H1 (cell line): ENCODE measurements at regions not wholly inside any gene's neighbourhood (a gene's known extent, or its start where the extent isn't known, plus 50 kb on each side); places are given as distances from the start of the nearest gene placed in this dataset.

Experiments used
- CTCF ChIA-PET: fragments of 300-600 bp; sonication (Branson Sonifier 250); formaldehyde crosslinking; loops from one replicate; lab custom pipeline; 2021; ENCODE audit not compliant: partially characterized antibody; lab: Charles Lee
- POLR2A ChIA-PET: fragments of 300-600 bp; sonication (Branson Sonifier 250); formaldehyde crosslinking; loops from one replicate; lab custom pipeline; 2021; ENCODE audit warnings: inconsistent platforms; ENCODE audit not compliant: partially characterized antibody; lab: Charles Lee
- DNase-seq, 2 experiments: peaks; one replicate each; pipeline versions ENCODE4 v3.0.0 to v3.0.0-alpha.2; 2010 to 2022; ENCODE audit warnings: low spot score in 2 of 2, low read depth in 1 of 2, mixed read lengths in 1 of 2
- FAIRE-seq: peaks from 2 replicates; lab custom pipeline; 2011; peaks lifted over from hg19 to GRCh38; lab: Jason Lieb, UNC
- H2AFZ ChIP-seq: 2 replicates; pipeline ENCODE4 v1.8.1; 2012; ENCODE audit warnings: low read length, inconsistent platforms
- H2AK5ac ChIP-seq: 2 replicates; pipeline ENCODE4 v1.6.1; 2013; ENCODE audit warnings: low read depth, low read length
- H2BK120ac ChIP-seq: replicated peaks from 2 replicates; pipeline ENCODE3; 2013; ENCODE audit warnings: low read depth, low read length, inconsistent platforms
- H2BK12ac ChIP-seq: 2 replicates; pipeline ENCODE4 v1.6.1; 2013; ENCODE audit warnings: low read depth, low read length
- H2BK15ac ChIP-seq: 2 replicates; pipeline ENCODE4 v1.6.1; 2013; ENCODE audit warnings: low read length
- H2BK20ac ChIP-seq: 2 replicates; pipeline ENCODE4 v1.6.1; 2013; ENCODE audit warnings: low read length
- H2BK5ac ChIP-seq: 2 replicates; pipeline ENCODE4 v1.6.1; 2013; ENCODE audit warnings: low read depth, low read length
- H3K14ac ChIP-seq: 2 replicates; pipeline ENCODE4 v1.6.1; 2013; ENCODE audit warnings: inconsistent platforms; ENCODE audit not compliant: insufficient read length
- H3K18ac ChIP-seq: 2 replicates; pipeline ENCODE4 v1.6.1; 2013; ENCODE audit warnings: low read length; ENCODE audit errors: extremely low read depth
- H3K23ac ChIP-seq: 2 replicates; pipeline ENCODE4 v1.6.1; 2013; ENCODE audit warnings: inconsistent platforms; ENCODE audit not compliant: insufficient read length
- H3K23me2 ChIP-seq: 2 replicates; pipeline ENCODE4 v1.6.1; 2013; ENCODE audit warnings: low read depth, low read length
- H3K27ac ChIP-seq: 2 replicates; pipeline ENCODE4 v1.6.1; 2011; ENCODE audit warnings: low read depth, low read length, inconsistent platforms
- H3K27me3 ChIP-seq, 4 experiments: replicated peaks in 1 of 4; 1 replicate in 1 of 4; 2 replicates in 3 of 4; pipeline versions ENCODE4 v1.6.1 to v1.8.1; 2011 to 2013; ENCODE audit warnings: low read length in 3 of 4, mild to moderate bottlenecking in 3 of 4, inconsistent platforms in 2 of 4, mixed read lengths in 2 of 4, moderate library complexity in 1 of 4; ENCODE audit not compliant: control insufficient read depth in 3 of 4, insufficient read depth in 3 of 4; ENCODE audit errors: extremely low read depth in 1 of 4
- H3K36me3 ChIP-seq, 4 experiments: 2 replicates each; pipeline versions ENCODE4 v1.6.1 to v1.8.1; 2011 to 2013; ENCODE audit warnings: mild to moderate bottlenecking in 4 of 4, low read length in 3 of 4, moderate library complexity in 2 of 4, control low read depth in 1 of 4, inconsistent platforms in 1 of 4; ENCODE audit not compliant: insufficient read depth in 4 of 4, control insufficient read depth in 2 of 4
- H3K4ac ChIP-seq: replicated peaks from 2 replicates; pipeline ENCODE3; 2013; ENCODE audit warnings: low read length, low read depth, mixed read lengths, inconsistent platforms; ENCODE audit not compliant: insufficient read length
- H3K4me1 ChIP-seq, 4 experiments: replicated peaks in 1 of 4; 1 replicate in 1 of 4; 2 replicates in 3 of 4; pipeline versions ENCODE4 v1.6.1 to v1.8.1; 2011 to 2013; ENCODE audit warnings: low read length in 3 of 4, inconsistent platforms in 2 of 4, mixed read lengths in 1 of 4; ENCODE audit not compliant: insufficient read depth in 4 of 4, control insufficient read depth in 3 of 4
- H3K4me2 ChIP-seq, 2 experiments: 2 replicates each; pipeline versions ENCODE4 v1.6.1 to v1.8.1; 2011 to 2013; ENCODE audit warnings: low read depth in 2 of 2, low read length in 2 of 2, control low read depth in 1 of 2, inconsistent platforms in 1 of 2, mild to moderate bottlenecking in 1 of 2; ENCODE audit not compliant: insufficient read depth in 1 of 2
- H3K4me3 ChIP-seq, 4 experiments: fragments of 200-600, 300-600 bp in 1 of 4; sonication (generic), shearing (Covaris generic), sonication (Bioruptor Twin) in 1 of 4; 2 replicates each; pipeline versions ENCODE4 v1.5.1 to v1.8.1; 2011 to 2016; ENCODE audit warnings: low read length in 4 of 4, low read depth in 3 of 4, control low read depth in 2 of 4, inconsistent platforms in 2 of 4, mild to moderate bottlenecking in 2 of 4, mixed read lengths in 1 of 4, moderate library complexity in 1 of 4; ENCODE audit not compliant: insufficient read depth in 2 of 4; ENCODE audit errors: extremely low read depth in 1 of 4
- H3K56ac ChIP-seq: replicated peaks from 2 replicates; pipeline ENCODE3; 2013; ENCODE audit warnings: low read depth, mild to moderate bottlenecking, mixed read lengths, low read length, inconsistent platforms; ENCODE audit not compliant: insufficient read length
- H3K79me1 ChIP-seq: 2 replicates; pipeline ENCODE4 v1.6.1; 2013; ENCODE audit warnings: low read depth, low read length, control low read depth
- H3K79me2 ChIP-seq, 2 experiments: 2 replicates each; pipeline versions ENCODE4 v1.6.1 to v1.8.1; 2012 to 2013; ENCODE audit warnings: low read length in 2 of 2, mild to moderate bottlenecking in 2 of 2, inconsistent platforms in 1 of 2; ENCODE audit not compliant: insufficient read depth in 2 of 2, control insufficient read depth in 1 of 2
- H3K9ac ChIP-seq, 4 experiments: replicated peaks in 1 of 4; 1 replicate in 1 of 4; 2 replicates in 3 of 4; pipeline versions ENCODE4 v1.6.1 to v1.8.1; 2011 to 2013; ENCODE audit warnings: low read depth in 3 of 4, low read length in 3 of 4, control low read depth in 2 of 4, mild to moderate bottlenecking in 2 of 4, moderate library complexity in 2 of 4, inconsistent platforms in 1 of 4; ENCODE audit errors: extremely low read depth in 1 of 4
- H3K9me3 ChIP-seq, 2 experiments: 2 replicates each; pipeline versions ENCODE4 v1.6.1 to v1.8.1; 2012 to 2013; ENCODE audit warnings: mild to moderate bottlenecking in 2 of 2, moderate library complexity in 2 of 2, control low read depth in 1 of 2, inconsistent platforms in 1 of 2, low read depth in 1 of 2, low read length in 1 of 2, mixed read lengths in 1 of 2; ENCODE audit not compliant: insufficient read depth in 2 of 2
- H4K20me1 ChIP-seq, 2 experiments: replicated peaks in 1 of 2; 2 replicates each; pipeline versions ENCODE3 to v1.8.1; 2011 to 2013; ENCODE audit warnings: inconsistent platforms in 2 of 2, low read length in 2 of 2, mild to moderate bottlenecking in 1 of 2; ENCODE audit not compliant: insufficient read depth in 2 of 2, control insufficient read depth in 1 of 2
- H4K5ac ChIP-seq: 2 replicates; pipeline ENCODE4 v1.6.1; 2013; ENCODE audit warnings: low read length, low read depth, mixed read lengths, inconsistent platforms; ENCODE audit not compliant: insufficient read length
- H4K8ac ChIP-seq: 2 replicates; pipeline ENCODE4 v1.8.0; 2013; ENCODE audit warnings: mild to moderate bottlenecking, moderate library complexity, low read length, inconsistent platforms; ENCODE audit not compliant: insufficient read depth; ENCODE audit errors: extremely low read depth
- H4K91ac ChIP-seq: replicated peaks from 2 replicates; pipeline ENCODE3; 2013; ENCODE audit warnings: low read length, mixed read lengths, inconsistent platforms; ENCODE audit not compliant: insufficient read length
- ASH2L ChIP-seq: fragments of 200-600, 300-600 bp; sonication (generic); IDR thresholded peaks from one replicate; pipeline ENCODE4 v1.7.1; 2017; ENCODE audit warnings: low read length
- CREB1 ChIP-seq: IDR thresholded peaks from 2 replicates; pipeline ENCODE4 v1.6.1; 2012; ENCODE audit warnings: inconsistent platforms
- EGR1 ChIP-seq: IDR thresholded peaks from 2 replicates; pipeline ENCODE4 v1.6.1; 2011; ENCODE audit warnings: low read depth, low read length, borderline replicate concordance
- RNF2 ChIP-seq: fragments of 200-900, 300-1000 bp; sonication (generic); IDR thresholded peaks from 2 replicates; pipeline ENCODE4 v1.7.1; 2016; ENCODE audit warnings: borderline replicate concordance, low read depth, mild to moderate bottlenecking, antibody characterized with exemption, low read length; ENCODE audit not compliant: poor library complexity, severe bottlenecking; ENCODE audit errors: missing control alignments
- SIN3A ChIP-seq, 2 experiments: IDR thresholded peaks in 1 of 2; conservative IDR thresholded peaks in 1 of 2; 2 replicates each; pipeline ENCODE4 v1.6.1; 2011 to 2012; ENCODE audit warnings: low read length in 2 of 2, improper control_type of control experiment in 1 of 2, low read depth in 1 of 2, mild to moderate bottlenecking in 1 of 2
- WGBS, 2 experiments: shearing (Covaris generic) in 1 of 2; methylation state at CpG; one replicate each; pipeline versions ENCODE4 v1.1.6 to v1.1.7; 2013 to 2015; ENCODE audit warnings: low lambda C conversion rate in 2 of 2, mixed read lengths in 2 of 2, inconsistent platforms in 1 of 2, low coverage in 1 of 2, missing lambda C conversion rate in 1 of 2; ENCODE audit not compliant: insufficient replicate concordance in 2 of 2, insufficient coverage in 1 of 2, insufficient read length in 1 of 2; ENCODE audit errors: extremely low coverage in 1 of 2, missing lambda C conversion rate in 1 of 2; 5-methylcytosine and 5-hydroxymethylcytosine counted together

DNA sequence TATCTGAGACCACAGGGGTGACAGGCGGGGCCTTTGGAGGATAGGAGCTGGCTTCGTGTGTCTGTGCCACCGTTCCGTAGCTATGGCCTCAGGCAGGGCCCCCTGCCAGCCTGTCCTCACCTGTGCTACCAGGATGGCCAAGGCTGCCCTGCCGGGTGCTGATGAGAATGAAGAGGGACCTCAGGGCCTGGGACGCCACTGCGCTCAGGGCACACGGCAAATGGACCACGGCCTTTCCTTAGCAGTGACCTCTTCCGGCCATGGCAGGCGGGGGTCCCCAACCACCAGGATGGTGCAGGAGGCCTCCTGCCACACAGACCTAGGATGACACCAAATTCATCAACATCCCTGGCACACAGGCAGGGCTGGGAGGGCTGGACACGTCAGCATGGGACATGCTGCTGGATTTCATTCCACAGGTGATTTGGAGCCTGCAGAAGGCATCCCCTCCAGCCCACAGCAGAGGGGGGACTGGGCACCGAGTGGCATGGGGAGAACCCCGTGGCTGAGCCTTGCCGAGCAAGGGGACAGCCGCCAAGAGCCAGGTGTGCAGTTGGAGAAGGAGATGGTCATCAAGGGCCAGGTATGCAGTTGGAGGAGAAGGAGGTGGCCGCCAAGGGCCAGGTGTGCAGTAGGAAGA, 1321.0 kb downstream of the BRD1 start:
- H4K20me1 ChIP-seq, result peaks cover 9 to 18% of the 10 kb centered on the region in 2 experiments
- ChIA-PET CTCF (no interaction called here), POLR2A (no interaction called here)
- DNase-seq, result no peak
- no peak overlapping the region for H2BK20ac ChIP-seq
- no peak overlapping the region for H2AK5ac ChIP-seq
- H3K9me3 ChIP-seq, result no peaks in the 10 kb centered on the region
- peak overlapping the region; percentile 2; the same call in 1 of the 2 replicates for H4K8ac ChIP-seq
- H3K4ac ChIP-seq, result no peak overlapping the region
- H3K56ac ChIP-seq, result no peak overlapping the region
- WGBS, 2 experiments, result 95% methylated on average over 17 of the region's 17 CpGs; no CpG with 5 or more reads in 1 of the 2 experiments
- no peaks in the 10 kb centered on the region for H3K36me3 ChIP-seq
- no peak for FAIRE-seq
- no peak overlapping the region for H3K23ac ChIP-seq
- no peak overlapping the region for H3K9ac ChIP-seq
- H2BK120ac ChIP-seq, result no peak overlapping the region
- H4K91ac ChIP-seq, result no peak overlapping the region
- H2BK12ac ChIP-seq, result no peak overlapping the region
- peaks cover 0 to 10% (median 5%) of the 10 kb centered on the region in 4 experiments; a peak in 4 of 7 replicates for H3K4me1 ChIP-seq
- no peaks in the 10 kb centered on the region for H3K23me2 ChIP-seq
- H3K14ac ChIP-seq, result no peak overlapping the region
- peaks cover 0 to 47% of the 10 kb centered on the region in 2 experiments; a peak in 2 of 4 replicates for H3K79me2 ChIP-seq
- H3K27me3 ChIP-seq, result no peaks in the 10 kb centered on the region
- H3K18ac ChIP-seq, result no peak overlapping the region; the same call in 1 of the 2 replicates
- H4K5ac ChIP-seq, result no peak overlapping the region
- no peak overlapping the region for H3K27ac ChIP-seq
- no peak overlapping the region for H2BK15ac ChIP-seq
- no peak overlapping the region for H3K4me3 ChIP-seq
- peaks cover 16% of the 10 kb centered on the region for H3K79me1 ChIP-seq
- no peak overlapping the region for H2AFZ ChIP-seq
- no peak overlapping the region for H3K4me2 ChIP-seq
- H2BK5ac ChIP-seq, result no peak overlapping the region
- TF ChIP-seq RNF2 (no peak), EGR1 (no peak), ASH2L (no peak), SIN3A (conservative IDR thresholded peaks at IDR 0.05 in 1 of 2, IDR thresholded peaks at IDR 0.05 in 1 of 2; ENCODE audit: low read depth in 1 of 2, low read length in 2 of 2) (no peak), CREB1 (no peak)
